SK-N-MC (cell line): ENCODE measurements at regions not wholly inside any gene's neighbourhood (a gene's known extent, or its start where the extent isn't known, plus 50 kb on each side); places are given as distances from the start of the nearest gene placed in this dataset.

Experiments
- EZH2 ChIP-seq: fragments of 200-600 bp; sonication (generic); IDR thresholded peaks from one replicate; pipeline ENCODE4 v1.6.1; 2017; ENCODE audit warnings: antibody characterized with exemption
- POLR2AphosphoS5 ChIP-seq: IDR thresholded peaks from 2 replicates; pipeline ENCODE4 v1.6.1; 2012; ENCODE audit warnings: mild to moderate bottlenecking, low read depth, low read length, borderline replicate concordance

DNA sequence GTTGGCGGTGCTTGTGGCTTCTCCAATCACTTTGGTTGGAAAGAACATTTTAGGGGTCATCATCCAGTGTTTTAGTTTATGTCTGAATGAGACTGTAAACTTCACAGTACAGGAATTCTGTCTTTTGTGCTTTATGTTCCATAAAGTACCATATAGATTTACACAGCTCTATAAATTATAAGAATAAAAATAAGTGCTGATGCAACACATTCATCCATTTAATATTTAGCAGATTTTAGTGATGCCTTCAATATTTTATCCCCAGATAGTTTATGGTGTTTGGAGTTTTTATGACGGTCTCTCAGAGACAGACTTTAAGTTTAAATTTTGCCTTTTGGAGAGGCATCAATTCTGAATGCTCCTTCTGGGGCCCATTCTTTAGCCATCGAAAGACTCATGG, 385.2 kb downstream of the ATP23 start:
- TF ChIP-seq POLR2AphosphoS5 (no peak), EZH2 (no peak)
